Central memory CD8-positive, alpha-beta T cell (primary cell): ENCODE measurements at regions not wholly inside any gene's neighbourhood (a gene's known extent, or its start where the extent isn't known, plus 50 kb on each side); places are given as distances from the start of the nearest gene placed in this dataset.
A peak's percentile ranks its signal among the peaks of the same experiment; 100 is the strongest.

Experiments
- ATAC-seq: fragments of 150-1000 bp; cut with Tn5 transposase; replicated peaks from 2 replicates; pipeline ENCODE4 v1.10.0; 2022; ENCODE audit warnings: mild to moderate bottlenecking, moderate FRiP score, moderate number of reproducible peaks; ENCODE audit not compliant: poor library complexity, severe bottlenecking; ENCODE audit errors: extremely low read depth
- DNase-seq, 2 donors: peaks; one replicate each; pipeline ENCODE4 v3.0.0; 2021; ENCODE audit warnings: low spot score in 2 of 2
- H3K27ac Mint-ChIP-seq: one replicate; pipeline ENCODE4 v1.8.0; 2022; ENCODE audit warnings: low read depth, mild to moderate bottlenecking, moderate library complexity, mixed read lengths
- H3K27me3 Mint-ChIP-seq: one replicate; pipeline ENCODE4 v1.8.0; 2022; ENCODE audit warnings: mixed read lengths
- H3K36me3 Mint-ChIP-seq: one replicate; pipeline ENCODE4 v1.8.0; 2022; ENCODE audit warnings: mild to moderate bottlenecking, moderate library complexity, mixed read lengths; ENCODE audit not compliant: insufficient read depth
- H3K4me1 Mint-ChIP-seq: one replicate; pipeline ENCODE4 v1.8.0; 2022; ENCODE audit warnings: mixed read lengths
- H3K4me3 Mint-ChIP-seq: one replicate; pipeline ENCODE4 v1.8.0; 2022; ENCODE audit warnings: mild to moderate bottlenecking, moderate library complexity, mixed read lengths
- H3K9me3 Mint-ChIP-seq: one replicate; pipeline ENCODE4 v1.8.0; 2022; ENCODE audit warnings: mixed read lengths

DNA sequence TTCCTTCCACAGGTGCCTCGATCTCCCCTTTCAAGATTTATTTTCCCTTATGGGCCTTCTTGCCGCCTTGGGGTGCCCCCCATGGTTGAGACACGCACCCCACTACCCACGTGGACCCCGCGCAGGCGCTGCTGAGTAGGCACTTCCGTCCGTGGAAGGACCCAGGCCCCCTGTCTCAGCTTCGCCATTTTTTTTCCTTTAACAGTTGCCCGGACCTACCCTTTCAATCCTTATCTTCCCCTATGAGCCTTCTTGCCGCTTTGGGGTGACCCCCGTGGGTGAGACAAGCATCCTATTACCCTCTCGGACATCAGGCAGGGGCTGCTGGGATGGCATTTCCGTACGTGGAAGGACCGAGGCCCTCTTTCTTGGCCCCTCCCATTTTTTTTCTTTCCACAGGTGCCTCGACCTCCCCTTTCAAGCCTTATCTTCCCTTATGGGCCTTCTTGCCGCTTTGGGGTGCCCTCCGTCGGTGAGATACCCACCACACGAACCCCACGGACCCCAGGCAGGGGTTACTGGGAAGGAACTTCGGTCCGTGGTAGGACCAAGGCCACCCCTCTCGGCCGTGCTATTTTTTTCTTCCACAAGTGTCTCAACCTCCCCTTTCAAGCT, 268.2 kb downstream of the ALG10 start:
- Mint-ChIP-seq H3K27me3 (peaks cover 7% of the 10 kb centered on the region), H3K27ac (no peak overlapping the region), H3K36me3 (no peaks in the 10 kb centered on the region), H3K4me1 (no peaks in the 10 kb centered on the region), H3K4me3 (no peak overlapping the region), H3K9me3 (peaks cover 45% of the 10 kb centered on the region)
- DNase-seq (no peak), ATAC-seq (no peak)

DNA sequence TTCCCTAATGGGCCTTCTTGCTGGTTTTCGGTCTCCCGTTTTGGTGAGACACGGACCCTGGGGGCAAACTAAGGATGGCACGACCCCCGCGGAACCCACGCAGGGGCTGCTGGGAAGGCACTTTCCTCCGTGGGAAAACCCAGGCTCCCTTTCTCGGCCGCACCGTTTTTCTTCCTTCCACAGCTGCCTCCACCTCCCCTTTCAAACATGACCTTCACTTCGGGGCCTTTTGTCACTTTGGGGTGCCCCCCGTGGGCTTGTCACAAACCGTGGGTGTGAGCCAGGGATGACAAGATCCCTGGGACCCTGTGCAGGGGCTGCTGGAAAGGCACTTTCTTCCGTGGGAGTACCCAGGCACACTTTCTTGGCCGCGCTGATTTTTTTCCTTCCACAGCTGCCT, 268.7 kb downstream of the ALG10 start:
- Mint-ChIP-seq H3K4me1 (no peaks in the 10 kb centered on the region), H3K4me3 (no peak overlapping the region), H3K9me3 (peaks cover 40% of the 10 kb centered on the region), H3K27ac (no peak overlapping the region), H3K36me3 (no peaks in the 10 kb centered on the region), H3K27me3 (peaks cover 12% of the 10 kb centered on the region)
- DNase-seq (no peak), ATAC-seq (no peak)

DNA sequence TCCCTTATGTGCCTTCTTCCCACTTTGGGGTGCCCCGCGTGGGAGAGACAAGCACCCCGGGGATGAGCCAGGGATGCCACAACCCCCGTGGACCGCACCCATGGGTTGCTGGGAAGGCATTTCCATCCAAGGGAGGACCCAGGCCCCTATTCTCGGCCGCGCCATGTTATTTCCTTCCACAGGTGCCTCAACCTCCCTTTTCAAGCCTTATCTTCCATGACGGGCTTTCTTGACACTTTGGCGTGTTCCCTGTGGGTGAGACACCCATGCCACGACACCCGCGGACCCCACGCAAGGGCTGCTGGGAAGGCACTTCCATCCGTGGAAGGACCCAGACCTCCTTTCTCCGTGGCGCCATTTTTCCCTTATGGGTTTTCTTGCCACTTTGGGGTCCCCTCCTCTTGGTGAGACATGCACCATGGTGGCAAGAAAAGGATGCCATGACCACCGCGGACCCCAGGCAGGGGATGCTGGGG, 269.2 kb downstream of the ALG10 start:
- no peaks in the 10 kb centered on the region for H3K36me3 Mint-ChIP-seq
- no peak overlapping the region for H3K27ac Mint-ChIP-seq
- no peak for DNase-seq
- peaks cover 16% of the 10 kb centered on the region for H3K27me3 Mint-ChIP-seq
- H3K9me3 Mint-ChIP-seq = peaks cover 36% of the 10 kb centered on the region
- no peaks in the 10 kb centered on the region for H3K4me1 Mint-ChIP-seq
- H3K4me3 Mint-ChIP-seq = no peak overlapping the region
- ATAC-seq = no peak

DNA sequence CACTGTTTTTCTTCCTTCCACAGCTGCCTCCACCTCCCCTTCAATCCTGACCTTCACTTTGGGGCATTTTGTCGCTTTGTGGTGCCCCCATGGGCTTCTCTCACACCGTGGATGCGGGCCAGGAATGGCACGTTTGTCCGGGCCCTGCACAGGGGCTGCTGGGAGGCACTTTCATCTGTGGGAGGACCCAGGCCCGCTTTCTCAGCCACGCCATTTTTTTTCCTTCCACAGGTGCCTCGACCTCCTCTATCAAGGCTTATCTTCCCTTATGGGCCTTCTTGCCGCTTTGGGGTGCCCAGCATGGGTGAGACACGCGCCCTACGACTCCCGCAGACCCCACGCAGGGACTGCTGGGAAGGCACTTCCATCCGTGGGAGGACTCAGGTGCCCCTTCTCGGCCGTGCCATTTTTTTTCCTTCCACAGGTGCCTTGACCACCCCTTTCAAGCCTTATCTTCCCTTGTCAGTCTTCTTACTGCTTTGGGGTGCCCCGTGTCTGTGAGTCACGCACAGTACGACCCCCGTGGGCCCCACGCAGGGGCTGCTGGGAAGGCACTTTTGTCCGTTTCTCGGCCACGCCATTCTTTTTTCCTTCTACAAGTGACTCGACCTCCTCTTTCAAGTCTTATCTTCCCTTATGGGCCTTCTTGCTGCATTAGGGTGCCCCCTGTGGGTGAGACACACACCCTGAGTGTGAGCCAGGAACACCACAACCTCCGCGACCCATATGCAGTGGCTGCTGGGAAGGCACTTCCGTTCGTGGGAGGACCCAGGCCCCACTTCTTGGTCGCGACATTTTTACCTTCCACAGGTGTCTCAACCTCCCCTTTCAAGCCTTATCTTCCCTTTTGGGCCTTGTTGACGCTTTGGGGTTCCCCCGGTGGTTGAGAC, 270.7 kb downstream of the ALG10 start:
- Mint-ChIP-seq H3K9me3 (peaks cover 32% of the 10 kb centered on the region), H3K36me3 (no peaks in the 10 kb centered on the region), H3K4me1 (no peaks in the 10 kb centered on the region), H3K27ac (peak overlapping the region; percentile 86), H3K4me3 (no peak overlapping the region), H3K27me3 (peaks cover 18% of the 10 kb centered on the region)
- ATAC-seq (no peak), DNase-seq (no peak)

DNA sequence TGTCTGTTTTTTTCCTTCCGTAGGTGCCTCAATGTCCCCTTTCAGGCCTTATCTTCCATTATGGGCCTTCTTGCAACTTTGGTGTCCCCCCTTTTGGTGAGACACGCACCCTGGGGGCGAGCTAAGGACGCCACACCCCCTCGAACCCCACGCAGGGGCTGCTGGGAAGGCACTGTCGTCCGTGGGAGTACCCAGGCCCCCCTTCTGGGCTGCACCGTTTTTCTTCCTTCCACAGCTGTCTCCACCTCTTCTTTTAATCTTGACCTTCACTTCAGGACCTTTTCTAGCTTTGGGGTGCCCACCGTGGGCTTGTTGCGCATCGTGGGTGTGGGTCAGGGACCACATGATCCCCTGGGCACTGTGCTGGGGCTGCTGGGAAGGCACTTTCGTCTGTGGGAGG, 271.8 kb downstream of the ALG10 start:
- ATAC-seq = no peak
- peaks cover 34% of the 10 kb centered on the region for H3K9me3 Mint-ChIP-seq

DNA sequence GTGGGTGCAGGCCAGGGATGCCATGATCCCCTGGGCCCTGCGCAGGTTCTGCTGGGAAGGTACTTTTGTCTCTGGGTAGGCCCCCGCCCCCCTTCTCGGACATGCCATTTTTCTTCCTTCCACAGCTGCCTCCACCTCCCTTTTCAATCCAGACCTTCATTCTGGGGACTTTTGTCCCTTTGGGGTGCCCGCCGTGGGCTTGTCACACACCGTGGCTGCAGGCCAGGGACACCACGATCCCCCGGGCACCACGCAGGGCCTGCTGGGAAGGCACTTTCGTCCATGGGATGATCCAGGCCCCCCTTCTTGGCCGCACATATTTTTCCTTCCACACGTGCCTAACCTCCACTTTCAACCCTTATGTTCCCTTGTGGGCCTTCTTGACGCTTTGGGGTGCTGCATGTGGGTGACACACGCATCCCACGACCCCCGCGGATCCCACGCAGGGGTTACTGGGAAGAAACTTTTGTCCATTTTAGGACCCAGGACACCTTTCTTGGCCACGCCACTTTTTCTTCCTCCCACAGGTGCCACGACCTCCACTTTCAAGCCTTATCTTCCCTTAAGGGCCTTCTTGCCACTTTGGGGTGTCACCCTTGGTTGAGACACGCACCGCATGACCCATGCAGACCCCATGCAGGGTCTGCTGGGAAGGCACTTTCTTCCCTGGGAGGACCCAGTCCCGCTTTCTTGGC, 272.5 kb downstream of the ALG10 start:
- Mint-ChIP-seq H3K9me3 (peaks cover 41% of the 10 kb centered on the region), H3K27ac (no peak overlapping the region), H3K4me3 (no peak overlapping the region), H3K27me3 (peaks cover 18% of the 10 kb centered on the region), H3K36me3 (no peaks in the 10 kb centered on the region), H3K4me1 (no peaks in the 10 kb centered on the region)
- ATAC-seq = no peak
- no peak for DNase-seq

More for the DNA sequence above, 271.8 kb downstream of the ALG10 start:
- no peak for DNase-seq
- Mint-ChIP-seq H3K27ac (peak overlapping the region; percentile 86), H3K27me3 (peaks cover 18% of the 10 kb centered on the region), H3K36me3 (no peaks in the 10 kb centered on the region), H3K4me1 (no peaks in the 10 kb centered on the region), H3K4me3 (no peak overlapping the region)

DNA sequence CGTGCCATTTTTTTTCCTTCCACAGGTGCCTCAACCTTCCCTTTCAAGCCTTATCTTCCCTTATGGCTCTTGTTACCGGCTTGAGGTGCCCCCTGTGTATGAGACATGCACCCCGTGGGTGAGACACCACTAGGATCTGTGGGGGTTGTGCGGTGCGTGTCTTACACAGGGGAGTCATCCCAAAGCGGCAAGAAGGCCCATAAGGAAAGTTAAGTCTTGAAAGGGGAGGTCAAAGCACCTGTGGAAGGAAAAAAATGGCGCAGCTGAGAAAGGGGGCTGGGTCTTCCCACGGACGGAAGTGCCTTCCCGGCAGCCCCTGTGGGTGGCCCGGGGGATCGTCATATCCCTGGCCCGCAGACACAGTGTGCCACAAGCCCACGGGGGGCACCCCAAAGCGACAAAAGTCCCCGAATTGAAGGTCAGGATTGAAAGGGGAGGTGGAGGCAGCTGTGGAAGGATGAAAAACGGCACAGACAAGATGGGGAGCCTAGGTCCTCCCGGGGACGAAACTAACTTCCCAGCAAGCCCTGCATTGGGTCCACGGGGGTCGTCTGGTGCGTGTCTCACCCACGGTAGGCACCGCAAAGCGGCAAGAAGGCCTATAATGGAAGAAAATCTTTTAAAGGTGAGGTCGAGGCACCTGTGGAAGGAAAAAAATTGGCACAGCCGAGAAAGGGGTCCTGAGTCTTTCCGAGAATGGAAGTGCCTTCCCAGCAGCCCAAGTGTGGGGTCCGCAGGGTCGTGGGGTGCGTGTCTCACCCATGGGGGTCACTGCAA, 273.3 kb downstream of the ALG10 start:
- ATAC-seq (no peak), DNase-seq (no peak)

DNA sequence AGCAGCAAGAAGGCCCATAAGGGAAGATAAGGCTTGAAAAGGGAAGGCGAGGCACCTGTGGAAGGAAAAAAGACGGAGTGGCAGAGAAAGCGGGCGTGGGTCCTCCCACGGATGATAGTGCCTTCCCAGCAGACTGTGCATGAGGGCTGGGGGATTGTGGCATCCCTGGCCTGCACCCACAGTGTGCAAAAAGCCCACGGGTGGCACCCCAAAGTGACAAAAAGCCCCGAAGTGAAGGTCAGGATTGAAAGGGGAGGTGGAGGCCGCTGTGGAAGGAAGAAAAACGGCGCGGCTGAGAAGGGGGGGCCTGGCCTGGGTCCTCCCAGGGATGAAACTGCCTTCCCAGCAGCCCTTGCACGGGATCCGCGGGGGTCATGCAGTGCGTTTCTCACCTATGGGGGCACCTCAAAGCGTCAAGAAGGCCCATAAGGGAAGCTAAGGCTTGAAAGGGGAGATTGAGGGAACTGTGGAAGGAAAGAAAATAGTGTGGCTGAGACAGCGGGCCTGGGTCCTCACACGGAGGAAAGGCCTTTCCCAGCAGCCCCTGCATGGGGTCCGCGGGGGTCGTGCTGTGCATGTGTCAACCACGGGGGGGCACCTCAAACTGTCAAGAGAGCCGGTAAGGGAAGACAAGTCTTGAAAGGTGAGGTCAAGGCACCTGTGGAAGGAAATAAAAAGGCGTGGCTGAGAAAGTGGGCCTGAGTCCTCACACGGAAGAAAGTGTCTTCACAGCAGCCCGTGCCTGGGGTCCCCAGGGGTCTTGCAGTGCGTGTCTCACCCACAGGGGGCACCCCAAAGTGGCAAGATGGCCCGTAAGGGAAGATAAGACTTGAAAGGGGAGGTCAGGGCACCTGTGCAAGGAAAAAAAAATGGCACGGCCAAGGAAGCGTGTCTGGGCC, 274.1 kb downstream of the ALG10 start:
- ATAC-seq = no peak
- peaks cover 18% of the 10 kb centered on the region for H3K27me3 Mint-ChIP-seq

More for the DNA sequence above, 273.3 kb downstream of the ALG10 start:
- Mint-ChIP-seq H3K4me1 (no peaks in the 10 kb centered on the region), H3K27ac (no peak overlapping the region), H3K9me3 (peaks cover 39% of the 10 kb centered on the region), H3K27me3 (peaks cover 18% of the 10 kb centered on the region), H3K36me3 (no peaks in the 10 kb centered on the region), H3K4me3 (no peak overlapping the region)

DNA sequence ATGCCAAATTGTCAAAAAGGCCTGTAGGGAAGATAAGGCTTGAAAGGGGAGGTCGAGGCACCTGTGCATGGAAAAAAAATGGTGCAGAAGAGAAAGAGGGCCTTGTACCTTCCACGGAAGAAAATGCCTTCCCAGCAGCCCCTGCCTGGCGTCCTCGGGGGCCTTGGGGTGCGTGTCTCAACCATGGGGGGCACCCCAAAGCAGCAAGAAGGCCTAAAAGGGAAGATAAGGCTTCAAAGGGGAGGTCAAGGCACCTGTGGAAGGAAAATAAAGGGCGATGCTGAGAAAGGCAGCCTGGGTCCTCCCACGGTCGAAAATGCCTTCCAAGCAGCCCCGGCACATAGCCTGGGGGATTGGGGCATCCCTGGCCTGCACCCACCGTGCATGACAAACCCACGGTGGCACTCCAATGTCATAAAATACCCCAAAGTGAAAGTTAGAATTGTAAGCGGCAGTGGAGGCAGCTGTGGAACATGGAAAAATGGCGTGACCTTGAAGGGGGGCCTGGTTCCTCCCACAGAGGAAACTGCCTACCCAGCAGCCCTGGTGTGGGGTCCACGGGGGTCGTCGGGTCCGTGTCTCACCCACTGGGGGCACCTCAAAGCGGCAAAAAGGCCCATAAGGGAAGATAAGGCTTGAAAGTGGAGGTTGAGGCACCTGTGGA, 275.0 kb downstream of the ALG10 start:
- Mint-ChIP-seq H3K4me1 (no peaks in the 10 kb centered on the region), H3K4me3 (no peak overlapping the region), H3K27me3 (peaks cover 18% of the 10 kb centered on the region), H3K27ac (no peak overlapping the region), H3K36me3 (no peaks in the 10 kb centered on the region), H3K9me3 (peaks cover 51% of the 10 kb centered on the region)
- ATAC-seq (no peak), DNase-seq (no peak)

More for the DNA sequence above, 274.1 kb downstream of the ALG10 start:
- no peak for DNase-seq
- no peaks in the 10 kb centered on the region for H3K36me3 Mint-ChIP-seq
- H3K4me1 Mint-ChIP-seq = no peaks in the 10 kb centered on the region
- peaks cover 43% of the 10 kb centered on the region for H3K9me3 Mint-ChIP-seq
- no peak overlapping the region for H3K4me3 Mint-ChIP-seq
- H3K27ac Mint-ChIP-seq = no peak overlapping the region

DNA sequence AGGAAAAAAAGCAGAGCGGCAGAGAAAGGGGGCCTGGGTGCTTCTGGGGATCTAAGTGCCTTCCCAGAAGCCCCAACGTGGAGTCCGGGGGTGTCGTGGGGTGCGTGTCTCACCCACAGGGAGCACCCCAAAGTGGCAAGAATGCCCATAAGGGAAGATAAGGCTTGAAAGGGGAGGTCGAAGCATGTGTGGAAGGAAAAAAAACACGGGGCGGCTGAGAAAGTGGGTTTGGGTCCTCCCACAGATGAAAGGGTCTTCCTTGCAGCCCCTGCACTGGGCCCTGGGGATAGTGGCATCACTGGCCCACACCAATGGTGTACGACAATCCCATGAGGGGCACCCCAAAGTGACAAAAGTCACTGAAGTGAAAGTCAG, 275.5 kb downstream of the ALG10 start:
- Mint-ChIP-seq H3K36me3 (no peaks in the 10 kb centered on the region), H3K27ac (no peak overlapping the region), H3K4me1 (no peaks in the 10 kb centered on the region), H3K9me3 (peaks cover 57% of the 10 kb centered on the region), H3K4me3 (no peak overlapping the region), H3K27me3 (peaks cover 18% of the 10 kb centered on the region)
- no peak for DNase-seq
- ATAC-seq = no peak
